Adrenal gland (tissue), 5 donors: ENCODE measurements at regions not wholly inside any gene's neighbourhood (a gene's known extent, or its start where the extent isn't known, plus 50 kb on each side); places are given as distances from the start of the nearest gene placed in this dataset.

Experiments used
- POLR2A ChIP-seq, 2 donors: fragments of 450-650 bp; IDR thresholded peaks; one replicate each; pipeline ENCODE4 v1.6.1; 2017; ENCODE audit warnings: antibody characterized with exemption in 2 of 2, mild to moderate bottlenecking in 2 of 2, moderate library complexity in 1 of 2
- TF ChIP-seq, protein P1 (sequence below), 6 experiments: fragments of 450-650 bp in 4 of 6; fragments of 200-600 bp in 2 of 6; sonication (generic) in 1 of 6; IDR thresholded peaks; 1 replicate in 5 of 6; 2 replicates in 1 of 6; pipeline versions ENCODE4 v1.5.1 to v1.8.0; 2016 to 2021; ENCODE audit warnings: antibody characterized with exemption in 6 of 6, mild to moderate bottlenecking in 2 of 6, moderate library complexity in 1 of 6
- donor health status: DM: no; HTN: no; CAD: no.

DNA sequence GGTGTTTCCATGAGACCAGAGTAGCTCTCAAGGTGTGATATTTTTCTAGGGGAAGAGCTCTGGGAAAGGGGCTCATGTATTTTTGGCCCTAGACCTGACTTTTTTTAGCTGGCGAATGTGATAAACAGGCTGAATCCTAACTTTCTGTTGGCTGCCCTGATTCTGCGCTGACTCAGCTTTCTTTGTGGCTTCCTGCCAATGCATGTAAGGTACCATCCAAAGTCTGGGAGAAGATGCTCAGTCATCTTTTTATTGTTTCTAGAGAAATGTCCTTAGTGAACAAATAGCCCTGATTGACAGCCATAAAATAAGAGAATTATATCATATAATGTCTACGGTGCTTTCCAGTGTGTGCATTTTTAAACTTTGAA, 113.6 kb upstream of the MBNL2 start:
- TF ChIP-seq, protein P1, sequence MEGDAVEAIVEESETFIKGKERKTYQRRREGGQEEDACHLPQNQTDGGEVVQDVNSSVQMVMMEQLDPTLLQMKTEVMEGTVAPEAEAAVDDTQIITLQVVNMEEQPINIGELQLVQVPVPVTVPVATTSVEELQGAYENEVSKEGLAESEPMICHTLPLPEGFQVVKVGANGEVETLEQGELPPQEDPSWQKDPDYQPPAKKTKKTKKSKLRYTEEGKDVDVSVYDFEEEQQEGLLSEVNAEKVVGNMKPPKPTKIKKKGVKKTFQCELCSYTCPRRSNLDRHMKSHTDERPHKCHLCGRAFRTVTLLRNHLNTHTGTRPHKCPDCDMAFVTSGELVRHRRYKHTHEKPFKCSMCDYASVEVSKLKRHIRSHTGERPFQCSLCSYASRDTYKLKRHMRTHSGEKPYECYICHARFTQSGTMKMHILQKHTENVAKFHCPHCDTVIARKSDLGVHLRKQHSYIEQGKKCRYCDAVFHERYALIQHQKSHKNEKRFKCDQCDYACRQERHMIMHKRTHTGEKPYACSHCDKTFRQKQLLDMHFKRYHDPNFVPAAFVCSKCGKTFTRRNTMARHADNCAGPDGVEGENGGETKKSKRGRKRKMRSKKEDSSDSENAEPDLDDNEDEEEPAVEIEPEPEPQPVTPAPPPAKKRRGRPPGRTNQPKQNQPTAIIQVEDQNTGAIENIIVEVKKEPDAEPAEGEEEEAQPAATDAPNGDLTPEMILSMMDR (IDR thresholded peaks at IDR 0.05), result no peak
- TF ChIP-seq POLR2A (IDR thresholded peaks at IDR 0.05), result no peak
